HG02885 (cell line): ENCODE measurements at regions not wholly inside any gene's neighbourhood (a gene's known extent, or its start where the extent isn't known, plus 50 kb on each side); places are given as distances from the start of the nearest gene placed in this dataset.
"Not testable (repeated sequence)": the region's sequence is repeated elsewhere in the genome, so short reads cannot be mapped to it uniquely, and the experiment has no call there.

ENCODE experiments used
- ATAC-seq: cut with Tn5 transposase; IDR thresholded peaks from one replicate; pipeline ENCODE4 v1.9.1; 2021; ENCODE audit warnings: mild to moderate bottlenecking; ENCODE audit not compliant: unreplicated experiment, poor library complexity

- ATAC-seq, result no peak
Observed at GRCh38 chr5:124172389-124173003, 573.9 kb downstream of the ZNF608 start.

GRCh38 chr5:124168093-124168492 is 578.3 kb downstream of the ZNF608 start:
- not testable (repeated sequence) for ATAC-seq

- ATAC-seq, result no peak
Observed at GRCh38 chr5:124162767-124163532, 583.5 kb downstream of the ZNF608 start.

DNA sequence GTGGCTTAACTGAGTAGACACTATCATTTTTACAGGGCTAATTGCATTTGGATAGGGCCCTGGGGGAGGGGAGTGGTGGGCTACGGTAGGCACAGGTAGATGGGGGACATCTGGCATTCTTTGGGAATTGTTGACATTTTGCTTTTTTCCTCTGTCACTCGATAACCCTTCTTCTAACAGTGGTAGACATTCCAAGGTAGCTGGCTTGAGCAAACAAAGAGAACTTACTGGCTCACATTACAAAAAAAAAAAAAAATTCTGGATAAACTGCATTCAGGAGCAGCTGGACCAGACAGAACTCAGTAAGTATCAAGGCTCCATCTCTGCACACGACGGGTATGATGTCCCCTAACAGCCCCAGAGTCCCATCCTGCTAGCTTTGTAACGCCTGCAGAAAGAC is 585.2 kb downstream of the ZNF608 start:
- ATAC-seq, result no peak

DNA sequence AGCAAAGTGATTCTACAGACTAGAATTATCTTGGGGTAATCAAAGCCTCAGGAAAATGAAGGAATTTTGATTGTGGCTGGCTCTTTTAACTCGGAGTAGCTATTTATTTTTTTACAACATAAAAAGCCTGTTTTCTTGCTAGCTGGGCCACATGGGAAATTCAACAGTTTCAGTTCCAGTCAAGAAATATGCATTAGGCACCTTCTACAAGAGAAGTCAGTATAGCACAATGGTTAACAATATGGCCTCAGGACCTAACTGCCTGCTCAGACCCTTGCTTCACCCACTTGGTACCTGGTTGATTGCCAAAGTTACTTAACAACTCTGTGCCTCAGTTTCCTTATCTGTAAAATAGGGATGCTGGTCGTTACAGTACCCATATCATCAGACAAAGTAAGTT is 586.2 kb downstream of the ZNF608 start:
- ATAC-seq, result no peak

GRCh38 chr5:124157320-124157719 is 589.1 kb downstream of the ZNF608 start:
- no peak for ATAC-seq

DNA sequence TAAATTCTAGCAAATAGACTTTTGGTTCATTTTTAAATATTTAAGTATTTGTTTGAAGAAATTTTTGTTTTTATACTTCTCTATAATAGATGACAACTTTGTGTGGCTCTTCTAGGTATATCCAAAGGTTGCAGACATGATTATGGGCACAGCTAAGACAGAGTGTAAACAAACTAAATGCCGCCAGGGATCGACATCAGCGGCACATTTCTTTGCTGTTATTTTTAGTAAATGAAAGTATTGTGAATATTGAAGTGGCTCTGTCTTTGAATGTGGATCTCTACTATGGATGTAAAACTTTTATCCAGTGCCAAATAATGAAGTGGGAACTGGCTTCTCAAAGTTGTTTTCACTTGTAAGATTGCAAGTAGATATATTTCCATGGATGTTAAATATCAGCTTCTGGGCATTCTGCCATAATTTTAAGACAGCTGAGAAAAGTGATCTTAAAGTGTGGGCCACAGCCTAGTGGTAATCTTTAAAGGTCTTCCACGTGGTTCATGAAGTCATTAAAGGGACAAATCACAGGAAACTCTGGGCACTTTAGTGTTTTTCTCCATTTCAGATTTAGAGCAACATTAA is 589.9 kb downstream of the ZNF608 start:
- no peak for ATAC-seq

DNA sequence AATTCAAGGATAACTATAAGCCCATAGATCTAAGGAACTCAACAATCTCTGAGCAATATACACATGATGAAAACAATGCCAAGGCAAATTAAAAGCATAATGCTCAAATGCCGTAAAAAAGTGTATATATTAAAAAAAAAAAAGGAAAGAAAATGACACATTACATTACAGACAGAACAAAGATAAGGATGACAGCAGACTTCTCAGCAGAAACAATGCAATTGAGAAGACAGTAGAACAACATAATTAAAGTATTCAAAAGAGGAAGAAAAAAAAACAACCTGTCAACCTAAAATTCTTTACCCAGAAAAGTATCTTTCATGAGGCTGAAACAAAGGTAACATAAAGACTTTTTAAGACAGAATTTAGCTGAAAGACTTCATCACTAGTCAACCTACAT is 591.7 kb downstream of the ZNF608 start:
- ATAC-seq, result no peak

GRCh38 chr5:124153588-124153987 is 592.9 kb downstream of the ZNF608 start:
- no peak for ATAC-seq

- ATAC-seq, result no peak
Observed at GRCh38 chr5:124148574-124148973, 597.9 kb downstream of the ZNF608 start.

- no peak for ATAC-seq
Observed at GRCh38 chr5:124140060-124140459, 606.4 kb downstream of the ZNF608 start.

GRCh38 chr5:124139477-124139876 is 607.0 kb downstream of the ZNF608 start:
- no peak for ATAC-seq

DNA sequence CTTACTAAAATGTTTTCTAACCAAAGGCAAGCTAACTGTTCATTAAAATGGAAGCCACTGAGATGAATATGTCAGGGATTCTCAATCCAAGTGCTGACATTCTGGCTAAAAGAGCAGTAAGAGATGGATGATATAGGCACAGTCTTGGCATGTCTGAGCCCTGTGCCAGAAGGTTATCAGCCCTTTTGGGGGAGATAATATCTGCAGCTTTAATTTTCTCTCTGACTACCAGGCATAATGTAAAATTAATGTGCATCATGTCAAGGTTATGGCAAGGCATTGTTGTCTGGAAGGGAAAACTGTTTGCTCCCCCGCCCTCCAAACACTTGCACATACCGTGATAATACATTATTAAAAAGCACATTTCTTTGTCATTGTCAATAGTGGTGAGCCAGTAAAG is 609.8 kb downstream of the ZNF608 start:
- ATAC-seq, result no peak

DNA sequence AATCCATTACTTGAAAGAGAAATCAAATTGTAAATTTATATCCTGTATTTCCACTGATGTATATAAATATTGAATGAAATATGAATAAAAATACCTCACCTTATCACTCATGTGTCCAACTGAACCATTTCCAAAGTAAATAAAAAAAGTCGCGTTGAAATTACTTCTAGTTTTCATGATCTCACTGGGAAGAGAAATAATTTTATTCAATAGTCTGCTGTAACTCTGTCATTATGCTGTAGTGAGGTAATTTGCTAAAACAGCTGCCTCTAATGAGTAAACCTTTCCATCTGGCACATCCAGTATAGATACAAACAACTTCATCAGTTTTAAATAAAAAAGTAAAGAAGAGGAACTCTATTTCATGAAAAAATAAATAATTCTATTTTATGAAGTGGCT is 611.5 kb downstream of the ZNF608 start:
- ATAC-seq, result no peak

DNA sequence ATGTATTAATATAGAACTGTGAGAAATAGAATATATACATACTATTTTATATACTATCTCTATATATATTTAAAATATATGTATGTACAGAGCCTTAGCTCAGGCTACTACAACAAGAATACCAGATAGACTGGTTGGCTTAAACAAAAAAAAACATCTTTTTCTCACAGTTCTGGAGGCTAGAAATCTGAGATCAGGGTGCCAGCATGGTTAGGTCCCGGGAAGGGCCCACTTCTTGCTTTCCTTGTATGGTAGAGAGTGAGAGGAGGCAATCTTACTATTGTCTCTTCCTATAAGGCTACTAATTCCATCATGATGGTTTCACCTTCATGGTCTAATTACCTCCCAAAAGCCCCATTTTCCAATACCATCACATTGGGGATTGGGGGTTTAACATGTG is 613.0 kb downstream of the ZNF608 start:
- ATAC-seq, result no peak

DNA sequence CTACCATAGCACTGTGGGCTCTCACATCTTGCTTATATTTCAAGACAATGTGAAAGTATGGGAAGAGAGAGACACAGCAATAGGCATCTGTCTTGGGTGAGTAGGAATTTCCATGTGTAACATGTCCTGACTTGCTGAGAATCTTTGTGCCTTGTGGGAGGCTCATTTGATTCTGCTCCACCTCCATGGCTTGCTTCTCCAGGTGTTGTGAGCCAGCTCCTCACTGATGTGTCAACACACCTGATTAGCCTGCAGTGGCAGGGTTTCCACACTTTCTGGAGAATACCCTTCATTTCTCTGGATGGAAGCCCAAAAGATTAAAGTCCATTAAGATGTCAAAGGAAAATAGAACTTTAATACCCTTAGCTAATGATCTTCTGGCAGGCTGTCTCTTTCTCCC is 613.6 kb downstream of the ZNF608 start:
- ATAC-seq, result no peak

GRCh38 chr5:124131466-124131865 is 615.0 kb downstream of the ZNF608 start:
- no peak for ATAC-seq

- ATAC-seq, result no peak
Observed at GRCh38 chr5:124130816-124131215, 615.6 kb downstream of the ZNF608 start.

DNA sequence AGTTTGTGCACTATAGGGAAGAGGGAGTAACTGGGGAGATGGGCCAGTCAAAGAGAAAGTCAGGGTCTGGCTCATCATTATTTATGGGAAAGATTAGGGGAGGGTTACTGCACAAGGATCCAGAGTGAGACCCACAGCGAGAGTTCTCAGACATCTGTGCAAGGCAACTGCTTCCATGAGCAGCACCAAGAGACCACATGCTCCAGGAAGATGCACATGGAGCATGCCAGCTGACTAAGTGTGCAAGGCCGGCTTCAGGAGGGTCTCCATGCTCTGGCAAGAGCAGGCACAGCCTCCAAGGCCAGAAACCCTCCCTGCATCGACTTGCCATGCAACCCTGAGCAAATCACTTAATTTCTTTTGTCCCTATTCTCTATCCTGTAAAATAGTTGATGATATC is 616.9 kb downstream of the CSNK1G3 start:
- no peak for ATAC-seq

GRCh38 chr5:124126504-124127217 is 614.7 kb downstream of the CSNK1G3 start:
- ATAC-seq, result no peak

DNA sequence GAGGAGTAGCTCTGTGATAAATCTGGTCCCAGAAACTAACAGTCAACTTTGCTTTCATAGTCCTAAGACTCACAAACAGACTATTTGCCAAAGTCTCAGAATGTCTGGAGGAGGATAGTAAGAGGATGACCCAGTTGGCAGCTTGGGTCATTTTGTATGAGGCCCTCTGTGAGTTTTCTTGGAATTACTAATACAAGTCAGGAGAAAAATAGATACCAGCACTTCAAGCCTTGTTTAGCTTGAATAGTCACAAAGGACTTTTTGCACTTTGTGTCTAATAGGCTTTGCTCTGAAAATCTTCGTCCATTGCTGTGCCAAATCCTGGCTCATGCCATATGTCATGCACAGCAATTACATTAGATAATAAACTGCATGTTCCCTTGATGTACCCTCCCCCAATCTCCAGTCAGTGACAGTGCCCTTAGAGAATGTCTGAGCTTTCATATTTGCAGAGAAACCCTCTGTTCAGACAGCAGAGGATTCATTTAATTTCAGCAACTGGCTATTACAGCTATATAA is 612.8 kb downstream of the CSNK1G3 start:
- ATAC-seq, result no peak
